Bronchial epithelial cell (primary cell): ENCODE measurements at regions not wholly inside any gene's neighbourhood (a gene's known extent, or its start where the extent isn't known, plus 50 kb on each side); places are given as distances from the start of the nearest gene placed in this dataset.
"Not testable (repeated sequence)": the region's sequence is repeated elsewhere in the genome, so short reads cannot be mapped to it uniquely, and the experiment has no call there.

ENCODE experiments used
- DNase-seq: peaks from one replicate; pipeline ENCODE4 v3.0.0-alpha.2; 2010; ENCODE audit warnings: low read depth
- FAIRE-seq: peaks from 2 replicates; lab custom pipeline; 2011; peaks lifted over from hg19 to GRCh38; lab: Jason Lieb, UNC
- H3K27me3 ChIP-seq: 2 replicates; pipeline ENCODE4 v1.5.1; 2011; ENCODE audit warnings: low read length; ENCODE audit not compliant: control insufficient read depth, insufficient read depth
- H3K36me3 ChIP-seq: 2 replicates; pipeline ENCODE4 v1.5.1; 2011; ENCODE audit warnings: low read length; ENCODE audit not compliant: control insufficient read depth, insufficient read depth
- H3K4me3 ChIP-seq: 2 replicates; pipeline ENCODE4 v1.5.1; 2011; ENCODE audit warnings: mild to moderate bottlenecking, low read depth, low read length, control low read depth
- TF ChIP-seq, protein P1 (sequence below): IDR thresholded peaks from 2 replicates; pipeline ENCODE4 v1.5.1; 2011; ENCODE audit warnings: mild to moderate bottlenecking, moderate library complexity, low read length, control low read depth, inconsistent platforms; ENCODE audit not compliant: insufficient read depth, severe bottlenecking

DNA sequence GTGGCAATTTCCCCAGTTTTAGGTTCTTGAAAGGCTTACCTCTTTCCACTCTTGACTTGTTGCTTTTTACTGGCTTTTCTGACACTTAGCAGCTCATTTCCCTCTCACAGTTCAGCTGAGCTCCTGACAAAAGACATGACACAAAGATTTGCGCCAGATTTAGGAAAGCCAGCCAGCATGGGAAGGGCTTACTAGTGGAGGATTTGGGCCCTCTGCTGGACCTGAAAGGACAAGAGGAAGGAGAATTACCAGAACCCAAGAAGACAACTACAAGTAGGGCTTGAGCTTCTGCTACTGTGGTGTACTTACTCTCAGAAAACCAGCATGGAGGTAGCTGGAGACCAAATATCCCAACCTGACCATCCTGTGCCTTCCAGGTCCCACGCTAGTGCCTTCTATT lies 784.5 kb downstream of the BRINP3 start:
- TF ChIP-seq, protein P1, sequence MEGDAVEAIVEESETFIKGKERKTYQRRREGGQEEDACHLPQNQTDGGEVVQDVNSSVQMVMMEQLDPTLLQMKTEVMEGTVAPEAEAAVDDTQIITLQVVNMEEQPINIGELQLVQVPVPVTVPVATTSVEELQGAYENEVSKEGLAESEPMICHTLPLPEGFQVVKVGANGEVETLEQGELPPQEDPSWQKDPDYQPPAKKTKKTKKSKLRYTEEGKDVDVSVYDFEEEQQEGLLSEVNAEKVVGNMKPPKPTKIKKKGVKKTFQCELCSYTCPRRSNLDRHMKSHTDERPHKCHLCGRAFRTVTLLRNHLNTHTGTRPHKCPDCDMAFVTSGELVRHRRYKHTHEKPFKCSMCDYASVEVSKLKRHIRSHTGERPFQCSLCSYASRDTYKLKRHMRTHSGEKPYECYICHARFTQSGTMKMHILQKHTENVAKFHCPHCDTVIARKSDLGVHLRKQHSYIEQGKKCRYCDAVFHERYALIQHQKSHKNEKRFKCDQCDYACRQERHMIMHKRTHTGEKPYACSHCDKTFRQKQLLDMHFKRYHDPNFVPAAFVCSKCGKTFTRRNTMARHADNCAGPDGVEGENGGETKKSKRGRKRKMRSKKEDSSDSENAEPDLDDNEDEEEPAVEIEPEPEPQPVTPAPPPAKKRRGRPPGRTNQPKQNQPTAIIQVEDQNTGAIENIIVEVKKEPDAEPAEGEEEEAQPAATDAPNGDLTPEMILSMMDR: no peak
- H3K27me3 ChIP-seq: no peaks in the 10 kb centered on the region
- no peaks in the 10 kb centered on the region for H3K36me3 ChIP-seq
- DNase-seq (no peak), FAIRE-seq (no peak)
- no peak overlapping the region for H3K4me3 ChIP-seq

DNA sequence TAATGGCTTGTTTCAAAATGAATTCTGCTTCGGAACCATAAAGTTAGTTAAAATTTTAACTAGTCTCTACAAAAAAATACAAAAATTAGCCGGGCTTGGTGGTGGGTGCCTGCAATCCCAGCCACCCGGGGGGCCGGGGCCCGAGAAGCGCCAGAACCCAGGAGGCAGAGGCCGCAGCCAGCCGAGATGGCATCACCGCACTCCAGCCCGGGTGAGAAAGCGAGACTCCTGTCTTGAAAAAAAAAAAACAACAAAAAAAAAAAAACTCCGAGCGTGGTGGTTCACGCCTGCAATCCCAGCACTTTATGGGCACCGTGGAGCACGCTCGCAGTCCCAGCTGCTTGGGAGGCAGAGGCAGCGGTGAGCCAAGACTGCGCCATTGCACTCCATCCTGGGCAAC lies 781.4 kb downstream of the BRINP3 start:
- no peak overlapping the region for H3K4me3 ChIP-seq
- no peak for FAIRE-seq
- H3K27me3 ChIP-seq: no peaks in the 10 kb centered on the region
- TF ChIP-seq, protein P1: no peak
- H3K36me3 ChIP-seq: no peaks in the 10 kb centered on the region
- DNase-seq: no peak

DNA sequence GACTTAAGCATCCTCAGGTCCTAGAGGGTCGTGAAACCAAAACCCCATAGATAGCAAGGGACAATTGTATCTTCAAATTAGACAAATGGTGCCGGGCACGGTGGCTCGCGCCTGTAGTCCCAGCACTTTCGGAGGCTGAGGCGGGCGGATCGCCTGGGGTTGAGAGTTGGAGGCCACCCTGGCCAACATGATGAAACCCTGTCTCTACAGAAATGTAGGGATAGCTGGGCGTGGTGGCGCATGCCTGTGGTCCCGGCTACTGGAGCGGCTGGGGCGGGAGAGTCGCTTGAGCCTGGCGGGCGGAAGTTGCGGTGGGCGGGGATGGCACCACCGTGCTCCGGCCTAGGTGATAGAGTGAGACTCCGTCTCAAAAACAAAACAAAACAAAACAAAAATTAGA lies 780.6 kb downstream of the BRINP3 start:
- Histone ChIP-seq H3K4me3 (no peak overlapping the region), H3K36me3 (no peaks in the 10 kb centered on the region), H3K27me3 (no peaks in the 10 kb centered on the region)
- DNase-seq (no peak), FAIRE-seq (no peak)
- TF ChIP-seq, protein P1: no peak

DNA sequence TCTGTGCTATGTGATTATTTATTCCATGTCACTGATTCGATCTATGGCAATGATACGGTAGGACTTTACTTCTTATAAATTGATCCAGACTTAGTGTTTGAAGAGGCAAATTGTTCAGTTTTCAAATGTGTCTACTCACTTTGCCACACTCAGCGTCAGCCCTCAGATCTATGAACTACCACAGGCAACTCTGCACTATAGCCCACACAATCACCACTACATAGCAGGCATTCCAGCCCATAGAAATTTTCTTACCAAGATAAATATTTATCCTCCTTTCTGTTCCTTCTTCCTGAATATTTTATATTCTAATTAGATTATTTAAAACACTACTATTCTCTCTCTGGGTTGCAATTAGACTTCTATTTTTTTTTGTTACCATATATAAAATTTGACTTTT lies 776.1 kb downstream of the BRINP3 start:
- TF ChIP-seq, protein P1: no peak
- no peak for DNase-seq
- Histone ChIP-seq H3K36me3 (no peaks in the 10 kb centered on the region), H3K4me3 (no peak overlapping the region), H3K27me3 (no peaks in the 10 kb centered on the region)
- no peak for FAIRE-seq

DNA sequence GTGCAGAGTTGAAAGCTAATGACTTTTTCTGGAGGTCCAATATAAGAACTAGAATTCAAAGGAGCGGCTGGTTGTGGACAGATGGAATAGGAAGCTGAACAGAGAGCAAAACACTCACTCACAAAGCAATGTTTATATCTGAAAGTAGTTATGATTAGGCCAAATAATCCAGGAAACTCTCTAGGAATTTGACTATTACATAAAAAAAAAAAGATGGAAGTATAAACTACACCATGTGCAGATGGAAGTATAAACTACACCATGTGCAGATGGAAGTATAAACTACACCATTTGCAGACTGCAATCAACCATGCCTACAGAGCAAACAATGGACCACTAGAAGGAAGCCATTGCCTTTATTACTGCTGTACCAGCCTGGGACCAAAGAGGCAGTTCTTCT lies 771.1 kb downstream of the BRINP3 start:
- no peak overlapping the region for H3K4me3 ChIP-seq
- FAIRE-seq: no peak
- no peak for DNase-seq
- H3K36me3 ChIP-seq: no peaks in the 10 kb centered on the region
- TF ChIP-seq, protein P1: no peak
- H3K27me3 ChIP-seq: no peaks in the 10 kb centered on the region

DNA sequence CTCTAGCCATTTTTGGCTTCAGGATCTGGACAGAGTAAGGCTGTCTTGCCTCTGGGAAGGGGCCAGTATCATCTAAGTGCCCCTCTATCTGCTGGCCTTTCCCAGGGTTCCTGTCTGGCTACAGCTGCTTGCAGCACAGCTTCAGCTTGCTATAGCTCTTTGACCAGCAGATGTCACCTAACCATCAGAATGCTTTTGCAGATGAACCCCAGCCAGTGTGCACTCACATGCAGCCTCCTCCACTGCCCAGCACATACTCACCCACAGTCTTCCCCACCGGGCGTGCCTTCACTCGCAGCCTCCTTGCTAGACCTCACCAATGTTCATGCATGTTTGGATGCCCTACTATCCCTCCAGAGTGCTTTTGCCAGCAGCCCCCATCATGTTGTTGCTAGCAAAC lies 769.0 kb downstream of the BRINP3 start:
- H3K4me3 ChIP-seq: no peak overlapping the region
- H3K27me3 ChIP-seq: no peaks in the 10 kb centered on the region
- DNase-seq (peak; percentile 20), FAIRE-seq (peak; percentile 13)
- TF ChIP-seq, protein P1: no peak
- no peaks in the 10 kb centered on the region for H3K36me3 ChIP-seq

DNA sequence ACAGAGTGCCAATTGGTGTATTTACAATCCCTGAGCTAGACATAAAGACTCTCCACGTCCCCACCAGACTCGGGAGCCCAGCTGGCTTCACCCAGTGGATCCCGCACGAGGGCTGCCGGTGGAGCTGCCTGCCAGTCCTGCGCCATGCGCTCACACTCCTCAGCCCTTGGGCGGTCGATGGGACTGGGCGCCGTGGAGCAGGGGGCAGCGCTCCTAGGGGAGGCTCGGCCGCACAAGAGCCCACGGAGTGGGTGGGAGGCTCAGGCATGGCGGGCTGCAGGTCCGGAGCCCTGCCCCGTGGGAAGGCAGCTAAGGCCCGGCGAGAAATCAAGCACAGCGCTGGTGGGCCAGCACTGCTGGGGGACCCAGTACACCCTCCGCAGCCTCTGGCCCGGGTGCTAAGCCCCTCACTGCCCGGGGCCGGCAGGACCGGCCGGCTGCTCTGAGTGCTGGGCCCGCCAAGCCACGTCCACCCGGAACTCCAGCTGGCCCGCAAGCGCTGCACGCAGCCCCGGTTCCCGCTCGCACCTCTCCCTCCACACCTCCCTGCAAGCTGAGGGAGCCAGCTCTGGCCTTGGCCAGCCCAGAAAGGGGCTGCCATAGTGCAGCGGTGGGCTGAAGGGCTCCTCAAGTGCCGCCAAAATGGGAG lies 759.4 kb downstream of the BRINP3 start:
- not testable (repeated sequence) for DNase-seq, H3K4me3 ChIP-seq, H3K36me3 ChIP-seq, FAIRE-seq, H3K27me3 ChIP-seq
